ENCODE measurements at regions not wholly inside any gene's neighbourhood (a gene's known extent, or its start where the extent isn't known, plus 50 kb on each side); places are given as distances from the start of the nearest gene placed in this dataset.

DNA sequence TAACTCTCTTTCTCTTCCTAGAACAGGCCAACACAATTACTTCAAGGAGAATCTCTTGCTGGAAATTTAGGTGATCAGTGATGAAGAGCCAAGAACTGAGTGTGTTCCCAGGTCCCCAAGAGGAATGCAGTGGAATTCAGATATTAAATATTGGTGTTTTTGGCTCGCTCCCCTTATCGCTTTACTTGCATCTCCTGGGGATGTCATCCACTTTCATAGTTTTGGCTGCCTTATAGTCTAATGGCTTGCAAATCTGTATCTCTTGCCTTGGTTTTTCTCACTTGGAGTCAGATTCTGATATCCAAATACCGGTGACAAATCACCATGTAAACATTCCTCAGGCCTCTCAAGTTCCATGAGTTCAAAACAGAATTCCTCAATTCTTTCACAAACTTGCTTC lies 151.0 kb upstream of the C1orf87 start (continued):
- TF ChIP-seq ESRRA (CRISPR knock-in tag; IDR thresholded peaks at IDR 0.05; ENCODE audit: borderline replicate concordance), result no peak
- TF ChIP-seq NFATC4 (CRISPR knock-in tag; IDR thresholded peaks at IDR 0.05), result no peak
- TF ChIP-seq TCF7 (CRISPR knock-in tag; IDR thresholded peaks at IDR 0.05; ENCODE audit: low read depth), result no peak
- TF ChIP-seq, protein P1, sequence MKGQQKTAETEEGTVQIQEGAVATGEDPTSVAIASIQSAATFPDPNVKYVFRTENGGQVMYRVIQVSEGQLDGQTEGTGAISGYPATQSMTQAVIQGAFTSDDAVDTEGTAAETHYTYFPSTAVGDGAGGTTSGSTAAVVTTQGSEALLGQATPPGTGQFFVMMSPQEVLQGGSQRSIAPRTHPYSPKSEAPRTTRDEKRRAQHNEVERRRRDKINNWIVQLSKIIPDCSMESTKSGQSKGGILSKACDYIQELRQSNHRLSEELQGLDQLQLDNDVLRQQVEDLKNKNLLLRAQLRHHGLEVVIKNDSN (CRISPR knock-in tag; IDR thresholded peaks at IDR 0.05), result no peak
- TF ChIP-seq ZNF416 (CRISPR knock-in tag; IDR thresholded peaks at IDR 0.05), result no peak
- no peak for TF ChIP-seq ATF1 (CRISPR knock-in tag; IDR thresholded peaks at IDR 0.05)

DNA sequence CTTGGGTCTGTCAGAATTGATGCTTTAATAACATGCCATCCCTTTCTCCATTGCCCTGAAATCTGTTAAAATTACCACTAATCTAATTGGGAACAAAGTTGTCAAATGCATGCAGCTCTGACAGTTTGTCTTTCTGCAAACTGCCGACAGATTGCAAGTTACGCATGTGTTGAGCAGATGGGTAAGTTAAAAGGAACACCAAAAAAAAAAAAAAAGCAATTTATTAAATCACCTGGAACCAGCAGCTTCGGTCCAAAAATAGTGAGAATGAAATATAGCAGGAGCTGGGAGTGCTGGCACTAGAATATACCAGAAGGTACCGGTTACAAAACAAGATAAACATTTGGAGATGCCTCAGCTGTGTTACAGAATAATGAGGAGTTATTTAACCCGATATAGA lies 149.6 kb upstream of the C1orf87 start:
- CTCF ChIA-PET, result no interaction called here
- ATAC-seq, result no peak
- peaks cover 9% of the 10 kb centered on the region; the same call in 1 of the 2 replicates for H3K9me3 Mint-ChIP-seq
- H3K36me3 Mint-ChIP-seq, result no peaks in the 10 kb centered on the region
- H3K27me3 Mint-ChIP-seq (ENCODE audit: low read depth), result no peaks in the 10 kb centered on the region
- POLR2A ChIA-PET, result interaction anchor here (0.7 kb wide), 1 partner anchor 50 kb away, joined by 3 read pairs; no protein-coding TSS in a partner anchor
- no peak for TF ChIP-seq ZNF423 (CRISPR knock-in tag; IDR thresholded peaks at IDR 0.05)
- TF ChIP-seq ZNF396 (CRISPR knock-in tag; IDR thresholded peaks at IDR 0.05; ENCODE audit: borderline replicate concordance), result no peak
- TF ChIP-seq GTF2I (CRISPR knock-in tag; conservative IDR thresholded peaks at IDR 0.05), result no peak
- TF ChIP-seq, protein P2, sequence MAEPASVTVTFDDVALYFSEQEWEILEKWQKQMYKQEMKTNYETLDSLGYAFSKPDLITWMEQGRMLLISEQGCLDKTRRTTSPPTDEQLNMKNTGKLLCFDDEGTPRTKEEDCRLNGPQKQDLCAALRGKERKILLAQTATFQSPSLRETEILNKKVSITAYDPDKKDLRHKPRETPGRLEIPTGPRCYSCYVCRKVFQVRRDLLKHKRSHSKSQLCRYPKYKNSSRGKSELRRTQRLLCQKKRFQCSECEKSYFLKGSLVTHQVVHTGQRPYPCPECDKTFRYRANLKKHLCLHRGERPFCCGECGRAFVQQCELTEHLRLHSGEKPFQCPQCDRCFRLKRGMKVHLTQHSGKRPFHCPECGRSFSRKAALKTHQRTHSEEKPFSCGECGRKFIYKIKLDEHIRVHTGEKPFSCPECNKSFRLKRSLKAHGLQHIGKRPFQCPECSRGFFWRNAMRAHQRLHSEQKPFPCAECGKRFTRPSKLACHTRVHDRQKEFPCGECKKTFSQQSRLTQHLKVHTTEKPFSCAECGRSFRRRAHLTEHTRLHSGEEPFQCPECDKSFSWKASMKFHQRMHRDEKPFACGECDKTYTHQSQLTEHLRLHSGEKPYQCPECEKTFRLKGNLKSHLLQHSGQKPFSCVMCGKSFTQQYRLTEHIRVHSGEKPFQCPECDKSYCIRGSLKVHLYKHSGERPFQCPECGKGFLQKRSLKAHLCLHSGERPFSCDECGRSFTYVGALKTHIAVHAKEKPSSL (CRISPR knock-in tag; conservative IDR thresholded peaks at IDR 0.05), result no peak
- TF ChIP-seq NR3C1 (CRISPR knock-in tag; conservative IDR thresholded peaks at IDR 0.05; ENCODE audit: low read depth), result no peak
- TF ChIP-seq, protein P3, sequence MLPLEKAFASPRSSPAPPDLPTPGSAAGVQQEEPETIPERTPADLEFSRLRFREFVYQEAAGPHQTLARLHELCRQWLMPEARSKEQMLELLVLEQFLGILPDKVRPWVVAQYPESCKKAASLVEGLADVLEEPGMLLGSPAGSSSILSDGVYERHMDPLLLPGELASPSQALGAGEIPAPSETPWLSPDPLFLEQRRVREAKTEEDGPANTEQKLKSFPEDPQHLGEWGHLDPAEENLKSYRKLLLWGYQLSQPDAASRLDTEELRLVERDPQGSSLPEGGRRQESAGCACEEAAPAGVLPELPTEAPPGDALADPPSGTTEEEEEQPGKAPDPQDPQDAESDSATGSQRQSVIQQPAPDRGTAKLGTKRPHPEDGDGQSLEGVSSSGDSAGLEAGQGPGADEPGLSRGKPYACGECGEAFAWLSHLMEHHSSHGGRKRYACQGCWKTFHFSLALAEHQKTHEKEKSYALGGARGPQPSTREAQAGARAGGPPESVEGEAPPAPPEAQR (CRISPR knock-in tag; IDR thresholded peaks at IDR 0.05), result no peak
- TF ChIP-seq ZNF121 (CRISPR knock-in tag; IDR thresholded peaks at IDR 0.05), result no peak
- TF ChIP-seq, protein P4, sequence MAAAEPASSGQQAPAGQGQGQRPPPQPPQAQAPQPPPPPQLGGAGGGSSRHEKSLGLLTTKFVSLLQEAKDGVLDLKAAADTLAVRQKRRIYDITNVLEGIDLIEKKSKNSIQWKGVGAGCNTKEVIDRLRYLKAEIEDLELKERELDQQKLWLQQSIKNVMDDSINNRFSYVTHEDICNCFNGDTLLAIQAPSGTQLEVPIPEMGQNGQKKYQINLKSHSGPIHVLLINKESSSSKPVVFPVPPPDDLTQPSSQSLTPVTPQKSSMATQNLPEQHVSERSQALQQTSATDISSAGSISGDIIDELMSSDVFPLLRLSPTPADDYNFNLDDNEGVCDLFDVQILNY (CRISPR knock-in tag; IDR thresholded peaks at IDR 0.05), result no peak
- no peak for TF ChIP-seq EMX1 (CRISPR knock-in tag; IDR thresholded peaks at IDR 0.05)
- no peak for TF ChIP-seq NR1H2 (CRISPR knock-in tag; IDR thresholded peaks at IDR 0.05)
- TF ChIP-seq NFYB (CRISPR knock-in tag; conservative IDR thresholded peaks at IDR 0.05; ENCODE audit: low read depth), result no peak
- no peak for TF ChIP-seq MXD4 (CRISPR knock-in tag; IDR thresholded peaks at IDR 0.05; ENCODE audit: borderline replicate concordance)
- TF ChIP-seq NFATC4 (CRISPR knock-in tag; IDR thresholded peaks at IDR 0.05), result no peak
- TF ChIP-seq, protein P5, sequence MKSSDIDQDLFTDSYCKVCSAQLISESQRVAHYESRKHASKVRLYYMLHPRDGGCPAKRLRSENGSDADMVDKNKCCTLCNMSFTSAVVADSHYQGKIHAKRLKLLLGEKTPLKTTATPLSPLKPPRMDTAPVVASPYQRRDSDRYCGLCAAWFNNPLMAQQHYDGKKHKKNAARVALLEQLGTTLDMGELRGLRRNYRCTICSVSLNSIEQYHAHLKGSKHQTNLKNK (CRISPR knock-in tag; IDR thresholded peaks at IDR 0.05), result no peak
- TF ChIP-seq, protein P6, sequence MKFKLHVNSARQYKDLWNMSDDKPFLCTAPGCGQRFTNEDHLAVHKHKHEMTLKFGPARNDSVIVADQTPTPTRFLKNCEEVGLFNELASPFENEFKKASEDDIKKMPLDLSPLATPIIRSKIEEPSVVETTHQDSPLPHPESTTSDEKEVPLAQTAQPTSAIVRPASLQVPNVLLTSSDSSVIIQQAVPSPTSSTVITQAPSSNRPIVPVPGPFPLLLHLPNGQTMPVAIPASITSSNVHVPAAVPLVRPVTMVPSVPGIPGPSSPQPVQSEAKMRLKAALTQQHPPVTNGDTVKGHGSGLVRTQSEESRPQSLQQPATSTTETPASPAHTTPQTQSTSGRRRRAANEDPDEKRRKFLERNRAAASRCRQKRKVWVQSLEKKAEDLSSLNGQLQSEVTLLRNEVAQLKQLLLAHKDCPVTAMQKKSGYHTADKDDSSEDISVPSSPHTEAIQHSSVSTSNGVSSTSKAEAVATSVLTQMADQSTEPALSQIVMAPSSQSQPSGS (CRISPR knock-in tag; IDR thresholded peaks at IDR 0.05; ENCODE audit: borderline replicate concordance, low read depth), result no peak
- TF ChIP-seq TCF7 (CRISPR knock-in tag; IDR thresholded peaks at IDR 0.05; ENCODE audit: low read depth), result no peak
- TF ChIP-seq, protein P7, sequence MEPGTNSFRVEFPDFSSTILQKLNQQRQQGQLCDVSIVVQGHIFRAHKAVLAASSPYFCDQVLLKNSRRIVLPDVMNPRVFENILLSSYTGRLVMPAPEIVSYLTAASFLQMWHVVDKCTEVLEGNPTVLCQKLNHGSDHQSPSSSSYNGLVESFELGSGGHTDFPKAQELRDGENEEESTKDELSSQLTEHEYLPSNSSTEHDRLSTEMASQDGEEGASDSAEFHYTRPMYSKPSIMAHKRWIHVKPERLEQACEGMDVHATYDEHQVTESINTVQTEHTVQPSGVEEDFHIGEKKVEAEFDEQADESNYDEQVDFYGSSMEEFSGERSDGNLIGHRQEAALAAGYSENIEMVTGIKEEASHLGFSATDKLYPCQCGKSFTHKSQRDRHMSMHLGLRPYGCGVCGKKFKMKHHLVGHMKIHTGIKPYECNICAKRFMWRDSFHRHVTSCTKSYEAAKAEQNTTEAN (CRISPR knock-in tag; IDR thresholded peaks at IDR 0.05), result no peak
- no peak for TF ChIP-seq CBFB (CRISPR knock-in tag; IDR thresholded peaks at IDR 0.05; ENCODE audit: low read depth)
- TF ChIP-seq, protein P1 (CRISPR knock-in tag; IDR thresholded peaks at IDR 0.05), result no peak
- TF ChIP-seq TEAD1 (CRISPR knock-in tag; IDR thresholded peaks at IDR 0.05), result no peak
- 0 out of 2 replicates have a peak, but pooled peaks cover 4% of the 10 kb centered on the region for H3K4me1 Mint-ChIP-seq
- no peak overlapping the region for H3K4me3 Mint-ChIP-seq
- DNase-seq (ENCODE audit: low spot score), result no peak
- H3K27ac Mint-ChIP-seq, result no peak overlapping the region
